Keratinocyte (primary cell): ENCODE measurements at regions not wholly inside any gene's neighbourhood (a gene's known extent, or its start where the extent isn't known, plus 50 kb on each side); places are given as distances from the start of the nearest gene placed in this dataset.

Source experiments
- DNase-seq: peaks from one replicate; pipeline ENCODE4 v3.0.0-alpha.2; 2011; ENCODE audit warnings: low read depth, missing footprints, low spot score
- FAIRE-seq: peaks from 2 replicates; lab custom pipeline; 2011; peaks lifted over from hg19 to GRCh38; lab: Jason Lieb, UNC
- H2AFZ ChIP-seq: 2 replicates; pipeline ENCODE4 v1.6.0; 2012; ENCODE audit warnings: low read length, control low read depth, inconsistent platforms; ENCODE audit not compliant: control insufficient read depth
- H3K27ac ChIP-seq: 2 replicates; pipeline ENCODE4 v1.5.1; 2011; ENCODE audit warnings: low read length; ENCODE audit not compliant: control insufficient read depth, insufficient read depth
- H3K27me3 ChIP-seq: 3 replicates; pipeline ENCODE4 v1.6.0; 2011; ENCODE audit warnings: low read length; ENCODE audit not compliant: control insufficient read depth, insufficient read depth; ENCODE audit errors: extremely low read depth
- H3K36me3 ChIP-seq, 2 experiments: 2 replicates in 1 of 2; 3 replicates in 1 of 2; pipeline ENCODE4 v1.5.1; 2011; ENCODE audit warnings: low read length in 2 of 2, mild to moderate bottlenecking in 1 of 2; ENCODE audit not compliant: control insufficient read depth in 2 of 2, insufficient read depth in 2 of 2; ENCODE audit errors: extremely low read depth in 1 of 2
- H3K4me1 ChIP-seq: 3 replicates; pipeline ENCODE4 v1.5.1; 2011; ENCODE audit warnings: low read length; ENCODE audit not compliant: control insufficient read depth, insufficient read depth; ENCODE audit errors: extremely low read depth
- H3K4me2 ChIP-seq: 3 replicates; pipeline ENCODE4 v1.6.0; 2011; ENCODE audit warnings: low read depth, low read length; ENCODE audit not compliant: control insufficient read depth, insufficient read depth; ENCODE audit errors: extremely low read depth
- H3K4me3 ChIP-seq, 3 experiments: fragments of 200-600 bp in 1 of 3; sonication (generic) in 1 of 3; 2 replicates in 2 of 3; 3 replicates in 1 of 3; pipeline ENCODE4 v1.5.1; 2011 to 2016; ENCODE audit warnings: low read length in 3 of 3, mild to moderate bottlenecking in 3 of 3, control low read depth in 2 of 3, inconsistent platforms in 1 of 3, low read depth in 1 of 3, mixed read lengths in 1 of 3, mixed run types in 1 of 3, moderate library complexity in 1 of 3; ENCODE audit not compliant: control insufficient read depth in 2 of 3, insufficient read depth in 2 of 3; ENCODE audit errors: extremely low read depth in 1 of 3
- H3K79me2 ChIP-seq: 2 replicates; pipeline ENCODE4 v1.6.0; 2012; ENCODE audit warnings: low read length; ENCODE audit not compliant: control insufficient read depth, insufficient read depth
- H3K9ac ChIP-seq: 3 replicates; pipeline ENCODE4 v1.6.0; 2011; ENCODE audit warnings: low read length; ENCODE audit not compliant: control insufficient read depth, insufficient read depth; ENCODE audit errors: extremely low read depth
- H3K9me1 ChIP-seq: 3 replicates; pipeline ENCODE4 v1.6.0; 2011; ENCODE audit warnings: low read length; ENCODE audit not compliant: control insufficient read depth, insufficient read depth; ENCODE audit errors: extremely low read depth
- H3K9me3 ChIP-seq: 2 replicates; pipeline ENCODE4 v1.5.1; 2012; ENCODE audit warnings: low read depth, low read length; ENCODE audit not compliant: control insufficient read depth
- H4K20me1 ChIP-seq: 3 replicates; pipeline ENCODE4 v1.6.0; 2011; ENCODE audit warnings: low read length; ENCODE audit not compliant: control insufficient read depth, insufficient read depth; ENCODE audit errors: extremely low read depth
- CTCF ChIP-seq, 3 experiments: IDR thresholded peaks in 1 of 3; conservative IDR thresholded peaks in 1 of 3; optimal IDR thresholded peaks in 1 of 3; 2 replicates in 2 of 3; 3 replicates in 1 of 3; pipeline versions ENCODE3 to v1.5.1; 2011; ENCODE audit warnings: low read length in 3 of 3, mild to moderate bottlenecking in 3 of 3, moderate library complexity in 2 of 3, control low read depth in 1 of 3, inconsistent platforms in 1 of 3; ENCODE audit not compliant: insufficient read depth in 2 of 3; ENCODE audit errors: extremely low read depth in 1 of 3
- EZH2 ChIP-seq: IDR thresholded peaks from one replicate; pipeline ENCODE4 v1.6.1; 2012; ENCODE audit warnings: inconsistent platforms, mild to moderate bottlenecking, low read length, moderate library complexity
- dilution Hi-C: fragments of 300-500 bp; cut with MboI; formaldehyde crosslinking; loops from one replicate; pipeline ENCODE4 v1.7.0; 2020; ENCODE audit warnings: low sequenced_read_pairs; ENCODE audit not compliant: extremely low pct_ligation_motif_present

- TF ChIP-seq CTCF (optimal IDR thresholded peaks at IDR 0.05 in 1 of 3, IDR thresholded peaks at IDR 0.05 in 1 of 3, conservative IDR thresholded peaks at IDR 0.05 in 1 of 3; ENCODE audit: extremely low read depth in 1 of 3, insufficient read depth in 2 of 3, low read length in 3 of 3) (no peak), EZH2 (no peak)
- dilution Hi-C loops = no loop called here
- Histone ChIP-seq H3K9me3 (no peaks in the 10 kb centered on the region), H2AFZ (no peak overlapping the region), H4K20me1 (no peaks in the 10 kb centered on the region), H3K4me2 (no peak overlapping the region), H3K36me3 (no peaks in the 10 kb centered on the region), H3K4me1 (no peaks in the 10 kb centered on the region), H3K27ac (no peak overlapping the region), H3K79me2 (no peaks in the 10 kb centered on the region), H3K9ac (no peak overlapping the region), H3K27me3 (no peaks in the 10 kb centered on the region), H3K9me1 (no peaks in the 10 kb centered on the region), H3K4me3 (no peak overlapping the region)
- DNase-seq (no peak), FAIRE-seq (no peak)
Observed at GRCh38 chr6:81331526-81331925, 421.0 kb downstream of the TENT5A start.

GRCh38 chr6:81328700-81329099, 423.8 kb downstream of the TENT5A start:
- Histone ChIP-seq H3K4me1 (no peaks in the 10 kb centered on the region), H3K9me1 (no peaks in the 10 kb centered on the region), H3K36me3 (no peaks in the 10 kb centered on the region), H3K9me3 (no peaks in the 10 kb centered on the region), H3K79me2 (no peaks in the 10 kb centered on the region), H3K27ac (no peak overlapping the region), H3K27me3 (no peaks in the 10 kb centered on the region), H3K9ac (no peak overlapping the region), H4K20me1 (no peaks in the 10 kb centered on the region), H2AFZ (no peak overlapping the region), H3K4me3 (no peak overlapping the region), H3K4me2 (no peak overlapping the region)
- FAIRE-seq (no peak), DNase-seq (no peak)
- TF ChIP-seq CTCF (optimal IDR thresholded peaks at IDR 0.05 in 1 of 3, IDR thresholded peaks at IDR 0.05 in 1 of 3, conservative IDR thresholded peaks at IDR 0.05 in 1 of 3; ENCODE audit: extremely low read depth in 1 of 3, insufficient read depth in 2 of 3, low read length in 3 of 3) (no peak), EZH2 (no peak)
- dilution Hi-C loops = no loop called here
